HG03575 (cell line): ENCODE measurements at regions not wholly inside any gene's neighbourhood (a gene's known extent, or its start where the extent isn't known, plus 50 kb on each side); places are given as distances from the start of the nearest gene placed in this dataset.
"Not testable (repeated sequence)": the region's sequence is repeated elsewhere in the genome, so short reads cannot be mapped to it uniquely, and the experiment has no call there.

Source experiments
- ATAC-seq: cut with Tn5 transposase; IDR thresholded peaks from one replicate; pipeline ENCODE4 v1.9.1; 2021; ENCODE audit not compliant: unreplicated experiment, insufficient number of reproducible peaks, low FRiP score; ENCODE audit errors: extremely low read depth

- ATAC-seq, result not testable (repeated sequence)
Observed at GRCh38 chr1:146883190-146883589, 54.9 kb upstream of the NBPF12 start.

GRCh38 chr1:146881096-146881495 lies 57.0 kb upstream of the NBPF12 start:
- not testable (repeated sequence) for ATAC-seq

DNA sequence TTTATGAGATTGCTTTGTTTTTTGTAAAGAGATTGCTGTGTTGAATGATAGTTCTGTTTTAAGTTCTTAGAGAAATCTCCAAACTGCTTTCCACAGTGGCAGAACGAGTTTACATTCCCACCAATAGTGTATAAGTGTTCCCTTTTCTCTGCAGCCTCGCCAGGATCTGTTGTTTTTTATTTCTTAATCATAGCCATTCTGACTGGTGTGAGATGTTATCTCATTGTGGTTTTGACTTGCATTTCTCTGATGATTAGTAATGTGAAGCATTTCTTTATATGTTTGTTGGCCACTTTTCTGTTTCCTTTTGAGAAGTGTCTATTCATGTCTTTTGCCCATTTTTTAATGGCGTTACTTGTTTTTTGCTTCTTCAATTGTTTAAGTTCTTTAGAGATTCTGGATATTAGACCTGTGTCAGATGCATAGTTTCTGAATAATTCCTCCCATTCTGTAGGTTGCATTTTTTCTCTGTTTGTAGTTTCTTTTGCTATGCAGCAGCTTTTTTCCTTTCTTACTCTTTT lies 74.3 kb upstream of the NBPF12 start:
- not testable (repeated sequence) for ATAC-seq

GRCh38 chr1:146853147-146853546 lies 85.0 kb upstream of the NBPF12 start:
- ATAC-seq, result not testable (repeated sequence)

DNA sequence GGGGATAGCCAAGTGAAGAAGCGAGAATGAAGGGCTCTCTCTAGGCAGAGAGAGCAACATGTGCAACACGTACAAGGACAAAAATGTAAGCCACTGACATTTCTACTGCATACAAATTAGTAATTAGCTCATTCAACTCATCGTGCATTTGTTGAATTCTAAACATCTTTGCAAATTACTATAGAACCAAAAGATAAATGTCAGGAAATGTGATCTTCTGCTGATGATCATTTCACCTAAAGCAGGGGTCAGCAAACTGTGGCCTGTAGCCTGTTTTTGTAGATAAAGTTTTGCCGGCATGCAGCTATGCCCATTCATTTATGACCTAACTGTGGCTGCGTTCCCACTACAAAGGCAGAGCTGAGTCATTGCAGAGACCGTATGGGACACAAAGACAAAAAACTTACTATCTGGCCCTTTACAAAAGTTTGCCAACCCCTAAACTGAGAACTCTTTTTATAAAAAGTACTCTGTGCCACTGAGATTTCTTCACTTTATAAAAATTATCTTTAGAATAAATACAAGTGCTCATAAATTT lies 87.7 kb upstream of the NBPF12 start:
- ATAC-seq, result not testable (repeated sequence)

- not testable (repeated sequence) for ATAC-seq
Observed at GRCh38 chr1:146838725-146839124, 99.4 kb upstream of the NBPF12 start.

GRCh38 chr1:146826957-146827356 lies 111.2 kb upstream of the NBPF12 start:
- not testable (repeated sequence) for ATAC-seq

GRCh38 chr1:146794236-146794635 lies 143.9 kb upstream of the NBPF12 start:
- ATAC-seq, result not testable (repeated sequence)

DNA sequence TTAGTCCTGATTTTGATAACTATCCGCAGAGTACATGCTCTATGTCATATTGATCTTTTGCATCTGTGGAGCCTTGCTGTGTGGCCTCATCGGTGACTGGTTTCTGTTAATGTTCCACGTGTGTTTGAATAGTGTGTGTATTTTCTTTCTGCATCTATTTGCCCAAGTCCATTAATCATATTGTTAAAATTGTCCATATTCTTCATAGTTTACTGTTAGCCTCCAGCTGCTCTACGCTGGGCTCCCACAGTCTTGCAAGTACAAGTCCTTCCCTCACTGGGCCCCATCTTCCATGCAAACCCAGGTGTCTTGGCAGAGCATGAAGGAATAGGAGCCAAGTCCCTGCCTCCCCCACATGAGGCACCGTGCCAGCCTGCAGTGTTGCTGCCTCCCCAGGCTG lies 145.4 kb upstream of the NBPF12 start:
- not testable (repeated sequence) for ATAC-seq

GRCh38 chr1:146784212-146784940 lies 153.7 kb upstream of the NBPF12 start:
- not testable (repeated sequence) for ATAC-seq

DNA sequence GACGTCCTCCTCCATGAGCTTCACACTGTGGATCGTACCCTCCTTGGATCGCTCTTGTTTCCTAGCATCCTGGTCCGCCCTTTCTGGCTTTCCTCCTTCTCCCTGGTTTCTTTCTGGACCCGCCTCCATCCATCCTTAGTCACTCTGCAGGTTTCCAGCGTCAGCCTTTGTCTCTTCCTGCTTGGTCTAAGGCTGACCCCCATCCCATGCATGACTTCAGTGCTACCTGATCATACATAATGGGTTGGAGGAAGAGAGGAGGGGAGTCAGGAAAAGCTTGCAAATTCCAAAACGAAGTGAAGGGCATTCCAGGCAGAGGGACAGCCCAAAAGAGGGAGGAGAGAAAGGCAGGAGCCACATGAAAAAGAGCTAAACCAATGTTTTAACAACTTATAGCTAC lies 156.9 kb upstream of the NBPF12 start:
- ATAC-seq, result not testable (repeated sequence)

DNA sequence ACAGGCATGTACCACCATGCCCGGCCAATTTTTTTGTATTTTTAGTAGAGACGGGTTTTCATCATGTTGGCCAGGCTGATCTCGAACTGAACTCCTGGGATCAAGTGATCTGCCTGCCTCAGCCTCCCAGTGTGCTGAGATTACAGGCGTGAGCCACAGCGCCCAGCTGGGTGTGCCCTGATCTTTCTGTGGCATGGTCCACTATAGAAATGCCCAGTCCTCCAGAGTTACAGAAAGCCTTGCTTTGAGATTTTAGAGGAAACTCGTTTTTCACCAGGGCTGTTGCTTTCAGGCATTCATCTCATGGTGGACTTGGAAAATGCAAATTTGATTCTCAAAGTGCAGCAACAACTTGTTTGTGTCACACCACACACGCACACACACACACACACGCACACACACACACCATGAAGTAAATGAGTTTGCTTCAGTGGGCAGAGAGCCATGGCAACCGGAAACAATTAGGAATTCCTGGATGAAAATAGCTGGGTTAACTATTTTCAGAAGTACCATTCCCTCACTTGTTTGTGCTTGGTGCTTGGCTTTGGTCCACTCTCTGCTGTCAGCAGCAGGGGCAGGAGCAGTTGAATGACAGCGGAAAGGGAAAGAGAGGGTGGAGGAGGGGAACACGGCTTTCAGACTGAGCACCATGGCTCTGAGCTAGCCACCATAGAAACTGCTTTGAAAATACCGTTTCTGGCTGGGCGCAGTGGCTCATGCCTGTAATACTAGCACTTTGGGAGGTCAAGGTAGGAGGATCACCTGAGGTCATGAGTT lies 160.1 kb upstream of the NBPF12 start:
- not testable (repeated sequence) for ATAC-seq

DNA sequence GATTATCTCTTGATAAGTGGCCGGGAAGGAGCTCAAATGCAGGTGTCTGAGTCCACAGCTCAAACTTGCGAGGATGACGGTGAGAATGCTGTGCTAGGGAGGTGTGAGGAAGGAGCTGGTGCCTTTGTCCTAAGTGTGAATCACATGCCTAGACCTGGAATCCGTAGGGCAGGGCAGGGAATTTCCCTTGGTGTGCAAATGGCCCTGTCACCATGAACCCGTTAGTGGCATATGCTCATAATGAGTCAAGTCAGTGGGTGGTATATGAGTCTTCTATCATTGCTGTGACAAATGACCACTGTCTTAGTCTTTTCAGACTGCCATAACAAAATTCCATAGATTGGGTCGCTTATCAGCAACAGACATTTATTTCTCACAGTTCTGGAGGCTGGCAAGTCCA lies 163.1 kb upstream of the NBPF12 start:
- not testable (repeated sequence) for ATAC-seq

GRCh38 chr1:146774271-146774670 lies 163.9 kb upstream of the NBPF12 start:
- ATAC-seq, result not testable (repeated sequence)

- ATAC-seq, result not testable (repeated sequence)
Observed at GRCh38 chr1:146771409-146771808, 166.7 kb upstream of the NBPF12 start.

DNA sequence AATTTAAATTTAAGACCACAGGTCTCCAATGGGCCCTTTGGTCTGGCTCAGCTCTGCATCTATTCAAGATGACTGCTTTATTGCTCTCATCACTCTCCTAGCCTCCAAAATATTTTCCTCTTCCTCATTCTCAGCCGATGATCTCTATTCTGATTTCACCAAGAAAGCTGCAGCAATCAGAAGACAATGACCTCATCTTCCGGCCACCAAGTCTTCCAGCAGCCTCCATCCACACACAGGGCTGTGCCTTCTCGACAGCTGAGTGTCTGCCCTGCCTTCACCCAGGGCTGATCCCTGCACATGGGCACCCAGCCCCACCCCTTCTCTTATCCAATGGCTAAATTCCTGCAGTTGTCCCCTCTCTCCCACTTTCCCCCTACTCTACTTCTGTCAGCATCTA lies 167.1 kb upstream of the NBPF12 start:
- not testable (repeated sequence) for ATAC-seq

DNA sequence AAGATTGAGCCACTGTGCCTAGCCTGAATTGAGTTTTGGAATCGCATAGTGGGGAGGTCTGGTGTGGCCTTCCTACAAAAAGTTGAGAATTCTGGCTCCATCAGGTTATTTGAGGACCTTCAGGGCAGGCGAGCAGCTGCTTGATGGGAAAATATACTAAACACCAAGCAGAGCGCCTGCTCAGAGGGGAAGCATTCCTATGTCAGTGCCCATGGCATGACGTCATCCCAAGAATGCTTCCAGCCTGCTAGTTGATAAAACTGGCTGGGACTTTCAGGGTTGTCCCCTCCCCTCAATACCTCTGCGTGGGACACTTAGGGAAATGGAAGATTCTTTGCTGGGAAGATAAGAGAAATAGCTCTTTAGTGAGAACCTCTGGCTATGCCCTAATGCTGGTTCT lies 174.9 kb upstream of the NBPF12 start:
- not testable (repeated sequence) for ATAC-seq

- ATAC-seq, result not testable (repeated sequence)
Observed at GRCh38 chr1:146756858-146757257, 181.3 kb upstream of the NBPF12 start.

DNA sequence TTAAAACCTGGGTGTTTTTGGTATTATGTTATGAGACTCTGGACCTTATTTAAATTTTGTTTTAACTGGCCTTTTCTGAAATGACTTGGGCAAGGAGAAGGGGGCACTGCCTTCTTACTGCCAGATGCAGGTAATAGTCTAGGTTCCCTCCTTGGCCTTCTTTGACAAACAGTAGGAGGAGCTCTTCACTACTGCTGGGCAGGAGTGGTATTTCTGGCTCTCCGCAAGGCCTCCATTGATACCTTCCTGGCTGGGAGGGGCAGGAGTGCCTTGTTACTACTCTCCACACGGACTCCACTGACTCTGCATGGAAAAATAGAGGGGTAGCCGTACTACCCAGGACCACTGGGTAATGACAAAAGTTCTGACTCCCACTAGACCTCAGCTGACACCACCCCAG lies 189.4 kb upstream of the NBPF12 start:
- ATAC-seq, result not testable (repeated sequence)
